Lower leg skin (tissue), 3 donors: ENCODE measurements at regions not wholly inside any gene's neighbourhood (a gene's known extent, or its start where the extent isn't known, plus 50 kb on each side); places are given as distances from the start of the nearest gene placed in this dataset.

Experiments used
- POLR2A ChIP-seq, 2 donors: fragments of 450-650 bp; IDR thresholded peaks; one replicate each; pipeline ENCODE4 v1.6.1; 2016 to 2017; ENCODE audit warnings: antibody characterized with exemption in 2 of 2, mild to moderate bottlenecking in 1 of 2, moderate library complexity in 1 of 2
- TF ChIP-seq, protein P1 (sequence below), 3 donors: fragments of 450-650 bp; IDR thresholded peaks; one replicate each; pipeline ENCODE4 v1.5.1; 2016; ENCODE audit warnings: antibody characterized with exemption in 3 of 3, mild to moderate bottlenecking in 3 of 3, moderate library complexity in 2 of 3

GRCh38 chr2:7736646-7737305, 819.6 kb downstream of the RNF144A start:
- no peak for TF ChIP-seq POLR2A (IDR thresholded peaks at IDR 0.05)
- TF ChIP-seq, protein P1, sequence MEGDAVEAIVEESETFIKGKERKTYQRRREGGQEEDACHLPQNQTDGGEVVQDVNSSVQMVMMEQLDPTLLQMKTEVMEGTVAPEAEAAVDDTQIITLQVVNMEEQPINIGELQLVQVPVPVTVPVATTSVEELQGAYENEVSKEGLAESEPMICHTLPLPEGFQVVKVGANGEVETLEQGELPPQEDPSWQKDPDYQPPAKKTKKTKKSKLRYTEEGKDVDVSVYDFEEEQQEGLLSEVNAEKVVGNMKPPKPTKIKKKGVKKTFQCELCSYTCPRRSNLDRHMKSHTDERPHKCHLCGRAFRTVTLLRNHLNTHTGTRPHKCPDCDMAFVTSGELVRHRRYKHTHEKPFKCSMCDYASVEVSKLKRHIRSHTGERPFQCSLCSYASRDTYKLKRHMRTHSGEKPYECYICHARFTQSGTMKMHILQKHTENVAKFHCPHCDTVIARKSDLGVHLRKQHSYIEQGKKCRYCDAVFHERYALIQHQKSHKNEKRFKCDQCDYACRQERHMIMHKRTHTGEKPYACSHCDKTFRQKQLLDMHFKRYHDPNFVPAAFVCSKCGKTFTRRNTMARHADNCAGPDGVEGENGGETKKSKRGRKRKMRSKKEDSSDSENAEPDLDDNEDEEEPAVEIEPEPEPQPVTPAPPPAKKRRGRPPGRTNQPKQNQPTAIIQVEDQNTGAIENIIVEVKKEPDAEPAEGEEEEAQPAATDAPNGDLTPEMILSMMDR (IDR thresholded peaks at IDR 0.05): no peak
